K562 (cell line): ENCODE measurements at regions not wholly inside any gene's neighbourhood (a gene's known extent, or its start where the extent isn't known, plus 50 kb on each side); places are given as distances from the start of the nearest gene placed in this dataset.
A peak's percentile ranks its signal among the peaks of the same experiment; 100 is the strongest.

Experiments
- ATAC-seq: fragments of 200-7000 bp; cut with Tn5 transposase; 3 replicates; pipeline ENCODE4 v1.9.1; 2020; ENCODE audit warnings: moderate library complexity
- BruUV-seq: library from RNA; stranded (reverse); fragments of 400-500 nt; replicated peaks from 2 replicates; lab custom pipeline; 2021; lab: Mats Ljungman, UMichigan
- CTCF ChIA-PET: fragments of 300-600 bp; formaldehyde crosslinking; extraction: SDS; loops from one replicate; lab custom pipeline; 2021; ENCODE audit warnings: low intra/inter-chr PET ratio; lab: Yijun Ruan, JAX
- POLR2A ChIA-PET: fragments of 300-600, 350-650 bp; sonication (Branson Sonifier 250); formaldehyde crosslinking; extraction: SDS; loops from one replicate; lab custom pipeline; 2021; ENCODE audit warnings: antibody characterized with exemption, inconsistent platforms; lab: Yijun Ruan, JAX
- DNase-seq, 4 experiments: peaks; one replicate each; pipeline versions ENCODE4 v3.0.0 to v3.0.0-alpha.2; 2011 to 2018; ENCODE audit warnings: low spot score in 3 of 4, mixed read lengths in 3 of 4; ENCODE audit errors: extremely low read depth in 1 of 4
- FAIRE-seq: peaks from 2 replicates; lab custom pipeline; 2011; peaks lifted over from hg19 to GRCh38; lab: Jason Lieb, UNC
- H2AFZ ChIP-seq: 2 replicates; pipeline ENCODE4 v1.6.0; 2011; ENCODE audit warnings: low read depth, low read length, control low read depth, inconsistent platforms
- H3K27ac ChIP-seq: fragments of 200-600 bp; 3 replicates; pipeline ENCODE4 v1.8.0; 2011; ENCODE audit warnings: low read depth, mild to moderate bottlenecking, control low read depth, inconsistent platforms, low read length, moderate library complexity, mixed read lengths; ENCODE audit errors: extremely low read depth
- H3K27me3 ChIP-seq, 2 experiments: fragments of 300-600 bp in 1 of 2; 2 replicates in 1 of 2; 3 replicates in 1 of 2; pipeline versions ENCODE4 v1.6.0 to v1.8.0; 2011; ENCODE audit warnings: inconsistent platforms in 2 of 2, low read length in 2 of 2, mild to moderate bottlenecking in 1 of 2, mixed read lengths in 1 of 2, moderate library complexity in 1 of 2; ENCODE audit not compliant: control insufficient read depth in 2 of 2, insufficient read depth in 2 of 2
- H3K36me3 ChIP-seq: fragments of 300-600 bp; 3 replicates; pipeline ENCODE4 v1.8.0; 2011; ENCODE audit warnings: mild to moderate bottlenecking, low read length, inconsistent platforms; ENCODE audit not compliant: control insufficient read depth, insufficient read depth
- H3K4me1 ChIP-seq, 2 experiments: fragments of 200-600 bp in 1 of 2; replicated peaks in 1 of 2; 2 replicates in 1 of 2; 3 replicates in 1 of 2; pipeline versions ENCODE4 v1.5.1 to v1.8.0; 2011; ENCODE audit warnings: inconsistent platforms in 2 of 2, low read length in 2 of 2, mild to moderate bottlenecking in 1 of 2, mixed read lengths in 1 of 2, moderate library complexity in 1 of 2; ENCODE audit not compliant: control insufficient read depth in 2 of 2, insufficient read depth in 2 of 2
- H3K4me2 ChIP-seq: 2 replicates; pipeline ENCODE4 v1.6.1; 2011; ENCODE audit warnings: low read length, control low read depth, inconsistent platforms, mixed read lengths; ENCODE audit not compliant: insufficient read depth
- H3K4me3 ChIP-seq: fragments of 200-600 bp; sonication (generic), shearing (Covaris generic); 2 replicates; pipeline ENCODE4 v1.5.1; 2016; ENCODE audit warnings: control low read depth, inconsistent platforms
- H3K79me2 ChIP-seq: fragments of 200-600 bp; 3 replicates; pipeline ENCODE4 v1.8.0; 2011; ENCODE audit warnings: low read length, inconsistent platforms; ENCODE audit not compliant: control insufficient read depth, insufficient read depth
- H3K9ac ChIP-seq, 2 experiments: 2 replicates each; pipeline versions ENCODE4 v1.6.0 to v1.6.1; 2011; ENCODE audit warnings: low read depth in 2 of 2, low read length in 2 of 2, control low read depth in 1 of 2, inconsistent platforms in 1 of 2, mild to moderate bottlenecking in 1 of 2, mixed read lengths in 1 of 2; ENCODE audit not compliant: insufficient read depth in 1 of 2
- H3K9me1 ChIP-seq: one replicate; pipeline ENCODE4 v1.6.0; 2011; ENCODE audit warnings: inconsistent platforms, mild to moderate bottlenecking, low read length, moderate library complexity; ENCODE audit not compliant: control insufficient read depth, insufficient read depth
- H3K9me3 ChIP-seq: replicated peaks from 2 replicates; pipeline ENCODE4 v1.5.1; 2011; ENCODE audit warnings: low read depth, low read length, inconsistent platforms; ENCODE audit not compliant: control insufficient read depth, insufficient read depth
- H4K20me1 ChIP-seq: replicated peaks from 2 replicates; pipeline ENCODE4 v1.6.1; 2011; ENCODE audit warnings: low read length, inconsistent platforms, mixed read lengths; ENCODE audit not compliant: control insufficient read depth, insufficient read depth
- ARHGAP35 ChIP-seq: fragments of 450-650 bp; IDR thresholded peaks from 2 replicates; pipeline ENCODE4 v1.6.1; 2018; ENCODE audit not compliant: partially characterized antibody
- ARNT ChIP-seq, 2 experiments: fragments of 450-650 bp; IDR thresholded peaks; 2 replicates each; pipeline ENCODE4 v1.6.1; 2016; ENCODE audit warnings: mild to moderate bottlenecking in 1 of 2
- HCFC1 ChIP-seq: IDR thresholded peaks from 2 replicates; pipeline ENCODE4 v1.6.1; 2012; ENCODE audit warnings: low read depth, low read length, improper control_type of control experiment
- JUND ChIP-seq, 2 experiments: IDR thresholded peaks; 2 replicates in 1 of 2; 3 replicates in 1 of 2; pipeline ENCODE4 v1.6.1; 2011; ENCODE audit warnings: borderline replicate concordance in 2 of 2, low read depth in 2 of 2, low read length in 2 of 2, improper control_type of control experiment in 1 of 2, missing biosample characterization in 1 of 2, missing genetic modification characterization in 1 of 2, missing genetic modification reagents in 1 of 2
- KDM2B ChIP-seq: fragments of 250-450 bp; sonication (Bioruptor Pico); IDR thresholded peaks from 2 replicates; pipeline ENCODE4 v1.8.0; 2021; ENCODE audit warnings: mild to moderate bottlenecking, moderate library complexity
- MTA1 ChIP-seq: fragments of 450-650 bp; IDR thresholded peaks from 2 replicates; pipeline ENCODE4 v1.6.1; 2017; ENCODE audit warnings: borderline replicate concordance
- POLR3G ChIP-seq: IDR thresholded peaks from 2 replicates; pipeline ENCODE4 v1.6.1; 2011; ENCODE audit not compliant: insufficient read length, insufficient replicate concordance; ENCODE audit errors: extremely low read depth
- RB1 ChIP-seq: fragments of 450-650 bp; IDR thresholded peaks from 2 replicates; pipeline ENCODE4 v1.6.1; 2017; ENCODE audit warnings: low read depth, mild to moderate bottlenecking
- RFX7 ChIP-seq: fragments of 250-450 bp; sonication (Bioruptor Pico); IDR thresholded peaks from 2 replicates; pipeline ENCODE4 v1.5.1; 2021; ENCODE audit warnings: mild to moderate bottlenecking
- SRSF3 ChIP-seq: fragments of 200-400 bp; formaldehyde crosslinking; IDR thresholded peaks from 2 replicates; pipeline ENCODE4 v1.6.1; 2016; ENCODE audit warnings: mild to moderate bottlenecking, low read length, moderate library complexity; ENCODE audit not compliant: insufficient read depth
- ZNF24 ChIP-seq: fragments of 450-650 bp; IDR thresholded peaks from 2 replicates; pipeline ENCODE4 v1.6.1; 2016
- ZNF717 ChIP-seq: fragments of 250-450 bp; sonication (Bioruptor Pico); IDR thresholded peaks from 2 replicates; pipeline ENCODE4 v1.5.0; 2021
- WGBS: fragments of 100-300 bp; shearing (Covaris generic); methylation state at CpG from one replicate; pipeline ENCODE4 v1.1.6; 2016; ENCODE audit warnings: low coverage, mixed read lengths; ENCODE audit not compliant: insufficient coverage; ENCODE audit errors: missing lambda C conversion rate; 5-methylcytosine and 5-hydroxymethylcytosine counted together
- in situ Hi-C: fragments of 300-500 bp; cut with MboI; formaldehyde crosslinking; loops from 4 replicates; pipeline ENCODE4 v1.15.0; 2018; ENCODE audit warnings: inconsistent platforms, mixed read lengths
- intact Hi-C: fragments of 100-400 bp; cut with micrococcal nuclease; formaldehyde crosslinking; loops from 2 replicates; pipeline ENCODE4 v1.14.2; 2022

GRCh38 chr1:187481581-187482148 lies 652.9 kb downstream of the PLA2G4A start:
- Histone ChIP-seq H3K9me3 (no peaks in the 10 kb centered on the region), H3K36me3 (no peaks in the 10 kb centered on the region), H3K9me1 (no peaks in the 10 kb centered on the region), H3K9ac (no peak overlapping the region), H3K27ac (no peak overlapping the region), H3K4me3 (no peak overlapping the region), H3K4me2 (no peak overlapping the region), H2AFZ (no peak overlapping the region), H3K79me2 (no peaks in the 10 kb centered on the region), H4K20me1 (no peaks in the 10 kb centered on the region), H3K4me1 (no peaks in the 10 kb centered on the region), H3K27me3 (no peaks in the 10 kb centered on the region)
- ATAC-seq (no peak), FAIRE-seq (peak; percentile 23), DNase-seq (no peak)
- intact Hi-C loops, result no loop called here
- in situ Hi-C loops, result no loop called here
- 1% methylated on average over 10 of the region's 10 CpGs for WGBS
- ChIA-PET CTCF (no interaction called here), POLR2A (interaction anchor here (1.2 kb wide), 1 partner anchor 30 kb away, joined by 4 read pairs; no protein-coding TSS in a partner anchor)
- TF ChIP-seq RFX7 (CRISPR knock-in tag) (no peak), POLR3G (no peak), ZNF24 (no peak), KDM2B (CRISPR knock-in tag) (no peak), HCFC1 (no peak), SRSF3 (no peak), RB1 (no peak), ZNF717 (CRISPR knock-in tag) (no peak), ARHGAP35 (no peak), MTA1 (no peak), ARNT (IDR thresholded peaks at IDR 0.05) (no peak), JUND (IDR thresholded peaks at IDR 0.05; ENCODE audit: borderline replicate concordance, low read depth, low read length) (no peak), JUND (tag; IDR thresholded peaks at IDR 0.05; ENCODE audit: borderline replicate concordance, low read depth, low read length) (no peak)
- BruUV-seq, result no TSS peak
